Neuronal stem cell (in vitro differentiated cells): ENCODE measurements at regions not wholly inside any gene's neighbourhood (a gene's known extent, or its start where the extent isn't known, plus 50 kb on each side); places are given as distances from the start of the nearest gene placed in this dataset.
A peak's percentile ranks its signal among the peaks of the same experiment; 100 is the strongest.

Source experiments
- DNase-seq: peaks from one replicate; pipeline ENCODE4 v3.0.0-alpha.2; 2013; ENCODE audit warnings: low spot score
- H2AFZ ChIP-seq: one replicate; pipeline ENCODE4 v1.6.1; 2013; ENCODE audit warnings: mild to moderate bottlenecking, low read length, inconsistent platforms
- H2AK5ac ChIP-seq: 2 replicates; pipeline ENCODE4 v1.6.1; 2013; ENCODE audit warnings: low read depth, mild to moderate bottlenecking, inconsistent platforms, low read length, moderate library complexity, mixed read lengths
- H2BK120ac ChIP-seq: 2 replicates; pipeline ENCODE4 v1.6.1; 2013; ENCODE audit warnings: low read depth, mild to moderate bottlenecking, inconsistent platforms, low read length, moderate library complexity, mixed read lengths
- H2BK12ac ChIP-seq: one replicate; pipeline ENCODE4 v1.6.1; 2013; ENCODE audit warnings: low read length, inconsistent platforms
- H2BK15ac ChIP-seq: 2 replicates; pipeline ENCODE4 v1.6.1; 2013; ENCODE audit warnings: mild to moderate bottlenecking, low read length, inconsistent platforms, mixed read lengths
- H2BK5ac ChIP-seq: one replicate; pipeline ENCODE4 v1.6.1; 2013; ENCODE audit warnings: inconsistent platforms, mild to moderate bottlenecking, low read length, moderate library complexity
- H3K14ac ChIP-seq: one replicate; pipeline ENCODE4 v1.6.1; 2013; ENCODE audit warnings: low read length, inconsistent platforms
- H3K18ac ChIP-seq: 2 replicates; pipeline ENCODE4 v1.6.1; 2013; ENCODE audit warnings: low read length, inconsistent platforms
- H3K23ac ChIP-seq: 2 replicates; pipeline ENCODE4 v1.6.1; 2013; ENCODE audit warnings: low read depth, mild to moderate bottlenecking, mixed read lengths, low read length, inconsistent platforms; ENCODE audit not compliant: poor library complexity
- H3K27ac ChIP-seq: replicated peaks from 3 replicates; pipeline ENCODE4 v1.5.1; 2013; ENCODE audit warnings: low read length, inconsistent platforms
- H3K27me3 ChIP-seq, 3 experiments: 2 replicates each; pipeline ENCODE4 v1.6.1; 2013; ENCODE audit warnings: low read length in 3 of 3, mild to moderate bottlenecking in 2 of 3, inconsistent platforms in 1 of 3, low read depth in 1 of 3, mixed read lengths in 1 of 3, moderate library complexity in 1 of 3; ENCODE audit not compliant: control insufficient read depth in 3 of 3, insufficient read depth in 3 of 3
- H3K36me3 ChIP-seq, 2 donors: replicated peaks in 1 of 2; 2 replicates each; pipeline ENCODE4 v1.6.1; 2013; ENCODE audit warnings: low read length in 2 of 2; ENCODE audit not compliant: control insufficient read depth in 2 of 2, insufficient read depth in 2 of 2
- H3K4ac ChIP-seq: 2 replicates; pipeline ENCODE4 v1.6.1; 2013; ENCODE audit warnings: inconsistent platforms, mild to moderate bottlenecking, low read length, moderate library complexity
- H3K4me1 ChIP-seq, 2 donors: 1 replicate in 1 of 2; 2 replicates in 1 of 2; pipeline ENCODE4 v1.6.1; 2013; ENCODE audit warnings: low read length in 2 of 2, low read depth in 1 of 2; ENCODE audit not compliant: control insufficient read depth in 2 of 2, insufficient read depth in 1 of 2
- H3K4me2 ChIP-seq: one replicate; pipeline ENCODE4 v1.6.1; 2013; ENCODE audit warnings: mild to moderate bottlenecking, low read length, inconsistent platforms; ENCODE audit not compliant: insufficient read depth, poor library complexity, severe bottlenecking
- H3K4me3 ChIP-seq, 2 donors: 2 replicates each; pipeline ENCODE4 v1.5.1; 2013; ENCODE audit warnings: low read length in 2 of 2, mild to moderate bottlenecking in 2 of 2, inconsistent platforms in 1 of 2, moderate library complexity in 1 of 2
- H3K79me1 ChIP-seq: one replicate; pipeline ENCODE4 v1.6.1; 2013; ENCODE audit warnings: low read depth, mild to moderate bottlenecking, inconsistent platforms, low read length, moderate library complexity
- H3K9ac ChIP-seq: one replicate; pipeline ENCODE4 v1.6.1; 2013; ENCODE audit warnings: mild to moderate bottlenecking, low read depth, low read length, inconsistent platforms; ENCODE audit not compliant: poor library complexity
- H3K9me3 ChIP-seq, 2 donors: replicated peaks in 1 of 2; 2 replicates each; pipeline versions ENCODE3 to v1.6.1; 2013; ENCODE audit warnings: low read length in 2 of 2, mild to moderate bottlenecking in 2 of 2, inconsistent platforms in 1 of 2, low read depth in 1 of 2, mixed read lengths in 1 of 2, moderate library complexity in 1 of 2; ENCODE audit not compliant: control insufficient read depth in 2 of 2, insufficient read depth in 1 of 2
- H4K8ac ChIP-seq: one replicate; pipeline ENCODE4 v1.6.1; 2013; ENCODE audit warnings: low read depth, mild to moderate bottlenecking, inconsistent platforms, low read length, moderate library complexity
- H4K91ac ChIP-seq: one replicate; pipeline ENCODE4 v1.6.1; 2013; ENCODE audit warnings: low read length, low read depth, mild to moderate bottlenecking, inconsistent platforms; ENCODE audit not compliant: poor library complexity
- WGBS, 2 donors: extraction: QIAGEN DNeasy Blood & Tissue Kit; methylation state at CpG; one replicate each; pipeline ENCODE4 v1.1.7; 2013; ENCODE audit warnings: missing lambda C conversion rate in 2 of 2, mixed read lengths in 1 of 2; ENCODE audit not compliant: insufficient read length in 2 of 2, insufficient replicate concordance in 1 of 2; ENCODE audit errors: extremely low coverage in 2 of 2; 5-methylcytosine and 5-hydroxymethylcytosine counted together

GRCh38 chr4:19993242-19993641 is 258.5 kb upstream of the SLIT2 start:
- H4K91ac ChIP-seq = no peak overlapping the region
- H3K9ac ChIP-seq = no peak overlapping the region
- no peak overlapping the region for H2BK12ac ChIP-seq
- no peak overlapping the region for H4K8ac ChIP-seq
- no peak overlapping the region for H3K14ac ChIP-seq
- no peak overlapping the region for H3K4me3 ChIP-seq
- no peak overlapping the region for H2BK15ac ChIP-seq
- no peaks in the 10 kb centered on the region for H3K27me3 ChIP-seq
- no peak overlapping the region for H2BK5ac ChIP-seq
- no peak for DNase-seq
- H3K4me2 ChIP-seq = no peak overlapping the region
- H3K18ac ChIP-seq = no peak overlapping the region
- H2AK5ac ChIP-seq = no peak overlapping the region
- no CpG with 5 or more reads among the region's 2 CpGs for WGBS, 2 donors
- no peak overlapping the region for H3K23ac ChIP-seq
- H3K9me3 ChIP-seq = no peaks in the 10 kb centered on the region
- peak overlapping the region; percentile 20 for H2AFZ ChIP-seq
- no peak overlapping the region for H3K27ac ChIP-seq
- no peak overlapping the region for H3K4ac ChIP-seq
- peaks cover 0 to 2% of the 10 kb centered on the region in 2 donors for H3K4me1 ChIP-seq
- H3K36me3 ChIP-seq = no peaks in the 10 kb centered on the region
- H2BK120ac ChIP-seq = no peak overlapping the region
- H3K79me1 ChIP-seq = no peaks in the 10 kb centered on the region

- DNase-seq = no peak
- Histone ChIP-seq H3K23ac (no peak overlapping the region), H3K4me3 (no peak overlapping the region), H3K4me2 (no peak overlapping the region), H3K18ac (no peak overlapping the region), H2AK5ac (no peak overlapping the region), H4K91ac (no peak overlapping the region), H4K8ac (no peak overlapping the region), H3K27me3 (no peaks in the 10 kb centered on the region), H3K9ac (no peak overlapping the region), H3K9me3 (no peaks in the 10 kb centered on the region), H3K14ac (no peak overlapping the region), H2AFZ (no peak overlapping the region), H3K36me3 (no peaks in the 10 kb centered on the region), H3K4ac (no peak overlapping the region), H3K27ac (no peak overlapping the region), H3K79me1 (no peaks in the 10 kb centered on the region), H2BK15ac (no peak overlapping the region), H3K4me1 (peaks cover 0 to 2% of the 10 kb centered on the region in 2 donors), H2BK12ac (no peak overlapping the region), H2BK5ac (no peak overlapping the region), H2BK120ac (no peak overlapping the region)
- no CpG with 5 or more reads among the region's 4 CpGs for WGBS, 2 donors
These were observed 259.1 kb upstream of the SLIT2 start for GRCh38 chr4:19992471-19993093.

GRCh38 chr4:19987746-19988145 is 264.0 kb upstream of the SLIT2 start:
- Histone ChIP-seq H3K36me3 (no peaks in the 10 kb centered on the region), H3K27ac (no peak overlapping the region), H2AK5ac (no peak overlapping the region), H3K4me1 (peaks cover 0 to 2% of the 10 kb centered on the region in 2 donors), H2BK120ac (no peak overlapping the region), H3K4ac (no peak overlapping the region), H3K18ac (no peak overlapping the region), H2BK12ac (no peak overlapping the region), H3K23ac (no peak overlapping the region), H3K14ac (no peak overlapping the region), H3K4me3 (no peak overlapping the region), H3K79me1 (no peaks in the 10 kb centered on the region), H2BK15ac (no peak overlapping the region), H4K91ac (no peak overlapping the region), H3K27me3 (no peaks in the 10 kb centered on the region), H2AFZ (peak overlapping the region; percentile 15), H4K8ac (no peak overlapping the region), H3K9me3 (no peaks in the 10 kb centered on the region), H2BK5ac (no peak overlapping the region), H3K4me2 (no peak overlapping the region), H3K9ac (no peak overlapping the region)
- DNase-seq = no peak

- Histone ChIP-seq H3K36me3 (no peaks in the 10 kb centered on the region), H3K9ac (no peak overlapping the region), H3K79me1 (no peaks in the 10 kb centered on the region), H3K14ac (no peak overlapping the region), H4K8ac (no peak overlapping the region), H3K4me1 (no peaks in the 10 kb centered on the region), H3K23ac (no peak overlapping the region), H2AFZ (no peak overlapping the region), H2BK120ac (no peak overlapping the region), H3K4me2 (no peak overlapping the region), H3K4ac (no peak overlapping the region), H2BK15ac (no peak overlapping the region), H2BK5ac (no peak overlapping the region), H3K4me3 (no peak overlapping the region), H3K18ac (no peak overlapping the region), H2BK12ac (no peak overlapping the region), H2AK5ac (no peak overlapping the region), H3K27me3 (no peaks in the 10 kb centered on the region), H3K9me3 (no peaks in the 10 kb centered on the region), H4K91ac (no peak overlapping the region), H3K27ac (no peak overlapping the region)
- no CpG with 5 or more reads among the region's 3 CpGs for WGBS, 2 donors
- DNase-seq = no peak
These were observed 268.6 kb upstream of the SLIT2 start for GRCh38 chr4:19983072-19983471.
